ENCODE measurements at regions not wholly inside any gene's neighbourhood (a gene's known extent, or its start where the extent isn't known, plus 50 kb on each side); places are given as distances from the start of the nearest gene placed in this dataset.
"Not testable (repeated sequence)": the region's sequence is repeated elsewhere in the genome, so short reads cannot be mapped to it uniquely, and the experiment has no call there.

DNA sequence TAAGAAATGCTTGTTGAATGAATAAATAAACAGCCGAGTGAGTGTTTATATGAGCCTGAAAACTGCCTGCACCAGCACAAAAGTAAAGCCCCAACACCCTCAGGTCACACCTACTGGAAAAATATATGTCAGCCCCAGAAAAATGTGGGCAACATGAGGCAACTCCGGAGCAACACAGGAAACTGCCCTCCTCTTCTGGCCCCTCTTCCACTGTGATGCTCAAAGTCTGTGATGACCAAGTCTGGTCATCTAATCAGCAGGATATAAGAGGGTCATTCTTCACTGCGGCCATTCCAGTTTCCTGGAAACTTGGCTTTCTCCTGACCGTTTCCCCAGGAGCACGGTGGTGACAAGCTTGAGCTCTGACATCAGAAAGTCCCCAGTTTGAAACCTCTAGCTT is 159.6 kb upstream of the PZP start:
- no peak for DNase-seq (ENCODE audit: low spot score)

DNA sequence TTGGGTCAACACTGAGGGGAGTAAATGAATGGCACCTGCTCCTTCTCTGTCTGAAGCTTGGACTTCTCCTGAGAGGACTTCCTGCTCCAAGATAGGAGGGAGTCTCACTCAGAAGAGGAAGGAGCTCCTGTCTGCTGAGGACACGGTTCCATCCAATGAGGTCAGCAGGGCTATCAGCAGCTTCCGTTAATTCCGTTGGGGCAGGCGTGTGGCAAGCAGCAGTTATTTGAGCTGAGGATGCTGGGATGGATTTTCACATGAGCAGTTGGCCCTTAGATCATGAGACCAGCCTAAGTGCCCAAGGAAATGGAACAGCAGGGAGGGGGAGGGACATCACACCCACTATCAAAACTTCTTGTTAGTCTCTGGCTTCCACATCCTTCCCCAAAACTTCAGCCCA is 159.0 kb upstream of the PZP start:
- no peak for DNase-seq (ENCODE audit: low spot score)

DNA sequence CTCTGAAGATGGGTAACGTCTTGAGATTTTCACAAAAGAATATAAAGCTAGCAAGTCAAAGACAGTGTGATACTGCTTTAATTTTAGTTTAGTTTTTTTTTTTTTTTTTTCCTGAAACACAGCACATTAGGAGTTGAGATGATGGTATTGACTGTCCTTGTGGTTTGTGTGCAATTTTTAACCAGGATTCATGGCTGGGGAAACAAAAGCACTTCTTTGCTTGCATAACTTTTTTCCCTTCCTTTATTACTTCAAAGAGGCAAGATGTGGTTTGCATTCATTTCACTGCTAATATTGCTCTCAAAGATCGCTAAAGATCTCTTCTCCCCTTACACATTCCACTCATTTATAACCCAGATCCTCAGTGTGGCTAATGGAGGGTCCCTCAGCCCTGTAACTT is 157.1 kb upstream of the PZP start:
- DNase-seq (ENCODE audit: low spot score), result peak; percentile 21

DNA sequence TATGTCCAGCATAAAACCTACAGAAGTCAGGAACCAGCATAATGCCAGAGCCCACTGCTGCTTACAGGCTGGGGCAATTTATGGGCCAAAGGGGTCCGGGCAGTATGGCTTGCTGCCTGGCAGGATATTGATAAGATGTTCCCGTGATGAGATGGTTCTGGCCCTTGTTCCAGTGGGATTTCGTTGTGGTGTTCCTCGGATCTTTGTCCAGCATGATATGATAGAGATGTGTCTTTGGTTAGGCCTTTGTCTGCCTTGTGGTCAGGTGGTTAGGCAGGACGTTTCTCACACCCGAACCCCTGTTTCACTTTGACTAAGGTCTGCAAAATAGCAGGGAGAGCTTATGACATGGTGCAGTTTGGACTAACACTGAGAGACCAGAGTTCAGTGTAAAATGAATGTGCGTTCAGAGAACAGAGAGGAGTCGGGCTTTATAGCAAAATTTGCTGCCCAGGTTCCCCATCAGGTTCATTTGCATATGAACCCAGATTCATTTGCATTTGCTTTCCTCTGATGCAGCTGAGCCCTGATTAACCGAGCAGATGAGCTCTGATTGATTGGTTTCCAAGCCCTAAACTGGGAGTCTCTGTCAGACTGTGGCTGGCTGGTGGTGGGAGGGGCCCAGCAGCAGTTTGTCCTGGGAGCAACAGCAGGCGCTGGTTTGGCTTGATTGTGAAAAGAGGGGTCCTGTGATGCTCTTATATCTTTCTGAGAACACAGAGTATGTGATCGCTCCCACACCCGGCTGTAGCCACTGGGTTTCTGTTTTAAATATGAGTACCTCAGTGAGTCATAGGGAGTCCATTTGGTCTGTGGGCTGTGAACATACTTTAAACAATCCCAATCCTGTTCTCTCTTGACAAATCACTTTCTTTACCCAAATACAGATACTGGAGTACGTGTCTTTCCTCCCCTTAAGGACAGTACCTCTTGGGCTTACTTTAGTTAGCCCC is 156.3 kb upstream of the PZP start:
- DNase-seq (ENCODE audit: low spot score), result peak; percentile 59

DNA sequence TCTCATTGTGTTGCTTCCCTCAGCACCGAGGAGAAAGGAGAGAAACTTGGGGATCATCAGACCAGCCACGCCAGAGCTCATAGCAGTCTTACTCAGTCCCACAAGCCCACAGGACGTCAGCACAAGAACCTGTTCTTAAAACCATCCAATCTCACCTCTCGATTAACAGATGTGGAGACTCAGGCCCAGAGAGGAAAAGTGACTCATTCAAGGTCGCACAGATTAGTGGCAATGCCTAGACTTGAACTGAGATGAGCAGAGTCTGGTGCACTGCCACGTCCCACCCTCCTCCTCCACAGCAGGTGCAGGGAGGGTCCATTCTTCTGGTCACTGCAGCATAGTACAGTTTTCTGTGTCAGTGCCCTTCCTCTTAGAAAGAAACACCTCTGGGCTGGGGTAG is 154.9 kb upstream of the PZP start:
- no peak for DNase-seq (ENCODE audit: low spot score)

- DNase-seq (ENCODE audit: low spot score), result no peak
These were observed 153.7 kb upstream of the PZP start for GRCh38 chr12:9361879-9362326.

DNA sequence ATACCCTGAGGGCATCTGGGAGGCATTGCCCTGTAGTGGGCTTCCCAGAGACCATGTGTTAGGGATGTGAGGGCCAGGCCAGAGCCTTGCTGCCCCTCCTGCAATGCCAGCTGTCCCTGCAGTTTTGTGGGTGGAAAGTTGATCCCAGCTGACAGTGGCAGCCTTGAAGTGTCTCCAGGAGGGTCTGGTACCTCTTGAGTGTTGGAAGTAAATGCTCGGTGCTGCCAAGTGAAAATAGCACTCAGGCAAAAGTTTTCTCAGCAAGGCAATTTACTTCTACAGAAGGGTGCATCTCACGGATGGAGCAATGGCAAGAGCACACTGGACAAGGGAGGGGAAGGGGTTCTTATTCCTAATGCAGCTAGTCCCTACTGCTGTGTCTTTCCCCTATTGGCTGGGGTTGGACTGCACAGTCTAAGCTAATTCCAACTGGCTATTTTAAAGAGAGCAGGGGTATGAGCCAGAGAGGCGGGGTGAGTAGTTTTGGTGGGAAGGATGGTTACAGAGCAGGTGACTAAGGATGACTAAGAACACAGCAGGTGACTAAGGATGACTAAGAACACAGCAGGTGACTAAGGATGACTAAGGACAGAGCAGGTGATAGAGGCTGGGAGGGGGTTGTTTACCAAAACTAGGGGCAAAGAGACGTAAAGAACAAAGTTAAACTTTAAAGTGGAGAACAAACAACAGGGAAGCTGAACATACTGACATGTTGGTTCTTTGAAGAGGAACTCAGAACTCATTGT is 146.0 kb upstream of the PZP start:
- DNase-seq (ENCODE audit: low spot score), result not testable (repeated sequence)

GRCh38 chr12:9351136-9351535 is 142.9 kb upstream of the PZP start:
- no peak for DNase-seq (ENCODE audit: low spot score)

- DNase-seq (ENCODE audit: low spot score), result no peak
These were observed 142.0 kb upstream of the PZP start for GRCh38 chr12:9349888-9350885.

DNA sequence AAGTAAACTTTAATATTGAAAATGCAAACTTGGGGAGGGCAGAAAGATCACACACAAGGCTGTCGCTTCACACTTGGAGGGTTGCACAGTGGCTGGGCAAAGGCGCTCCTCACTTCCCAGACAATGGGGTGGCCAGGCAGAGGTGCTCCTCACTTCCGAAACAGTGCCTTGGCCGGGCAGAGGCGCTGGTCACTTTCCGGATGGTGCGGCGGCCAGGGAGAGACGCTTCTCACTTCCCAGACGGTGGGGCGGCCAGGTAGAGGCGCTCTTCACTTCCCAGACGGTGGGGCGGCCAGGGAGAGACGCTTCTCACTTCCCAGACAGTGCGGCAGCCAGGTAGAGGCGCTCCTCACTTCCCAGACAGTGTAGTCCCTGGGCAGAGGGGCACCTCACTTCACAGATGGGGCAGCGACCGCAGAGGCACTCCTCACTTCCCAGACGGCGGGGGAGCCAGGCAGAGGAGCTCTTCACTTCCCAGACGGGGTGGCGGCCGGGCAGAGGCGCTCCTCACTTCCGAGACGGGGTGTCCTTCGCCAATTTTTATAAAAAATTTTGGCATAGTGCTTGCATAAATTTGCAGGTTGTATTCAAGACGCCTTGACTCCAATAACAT is 140.8 kb upstream of the PZP start:
- no peak for DNase-seq (ENCODE audit: low spot score)

GRCh38 chr12:9347328-9348127 is 139.3 kb upstream of the PZP start:
- no peak for DNase-seq (ENCODE audit: low spot score)

DNA sequence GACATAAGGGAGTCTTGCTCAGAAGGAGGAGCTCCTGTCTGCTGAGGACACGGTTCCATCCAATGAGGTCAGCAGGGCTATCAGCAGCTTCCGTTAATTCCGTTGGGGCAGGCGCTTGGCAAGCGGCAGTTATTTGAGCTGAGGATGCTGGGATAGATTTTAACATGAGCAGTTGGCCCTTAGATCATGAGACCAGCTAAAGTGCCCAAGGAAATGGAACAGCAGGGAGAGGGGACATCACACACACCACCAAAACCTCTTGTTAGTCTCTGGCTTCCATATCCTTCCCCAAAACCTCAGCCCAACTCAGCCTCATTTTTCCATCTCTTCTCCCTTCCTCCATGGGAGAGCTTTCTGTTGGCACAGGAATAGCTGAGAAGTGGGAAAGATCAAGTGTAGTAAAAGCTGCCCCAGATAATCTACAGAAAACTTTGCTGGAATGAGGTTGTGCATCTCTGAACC is 138.7 kb upstream of the PZP start:
- DNase-seq (ENCODE audit: low spot score), result no peak

- no peak for DNase-seq (ENCODE audit: low spot score)
These were observed 137.0 kb upstream of the PZP start for GRCh38 chr12:9345171-9345570.

- DNase-seq (ENCODE audit: low spot score), result no peak
These were observed 136.3 kb upstream of the PZP start for GRCh38 chr12:9344541-9344940.

- DNase-seq (ENCODE audit: low spot score), result no peak
These were observed 135.5 kb upstream of the PZP start for GRCh38 chr12:9343731-9344130.

GRCh38 chr12:9342614-9343353 is 134.6 kb upstream of the PZP start:
- no peak for DNase-seq (ENCODE audit: low spot score)

- DNase-seq (ENCODE audit: low spot score), result no peak
These were observed 133.0 kb upstream of the PZP start for GRCh38 chr12:9341260-9341585.

GRCh38 chr12:9340422-9341259 is 132.4 kb upstream of the PZP start:
- DNase-seq (ENCODE audit: low spot score), result no peak

GRCh38 chr12:9337656-9338055 is 129.5 kb upstream of the PZP start:
- DNase-seq (ENCODE audit: low spot score), result no peak

Data from AG08395 (cell line).